ENCODE measurements at regions not wholly inside any gene's neighbourhood (a gene's known extent, or its start where the extent isn't known, plus 50 kb on each side); places are given as distances from the start of the nearest gene placed in this dataset.

GRCh38 chr1:239527051-239527693 is 140.8 kb downstream of the CHRM3 start:
- no peak for TF ChIP-seq SIN3A (IDR thresholded peaks at IDR 0.05; ENCODE audit: borderline replicate concordance in 2 of 2, control insufficient read depth in 1 of 2, low read depth in 2 of 2, low read length in 2 of 2)
- no peak for TF ChIP-seq ZBTB33 (CRISPR knock-in tag; IDR thresholded peaks at IDR 0.05)
- TF ChIP-seq BRD9 (IDR thresholded peaks at IDR 0.05; ENCODE audit: low read depth, partially characterized antibody), result no peak
- no peak for TF ChIP-seq ELK1 (CRISPR knock-in tag; IDR thresholded peaks at IDR 0.05)
- no peak for TF ChIP-seq CTCF (IDR thresholded peaks at IDR 0.05 in 2 of 3, conservative IDR thresholded peaks at IDR 0.05 in 1 of 3; ENCODE audit: insufficient read depth in 2 of 3, low read depth in 1 of 3, low read length in 3 of 3)
- TF ChIP-seq NCOR1 (IDR thresholded peaks at IDR 0.05), result no peak

All from K562 (cell line).